ENCODE measurements at regions not wholly inside any gene's neighbourhood (a gene's known extent, or its start where the extent isn't known, plus 50 kb on each side); places are given as distances from the start of the nearest gene placed in this dataset.

GRCh38 chr1:188402986-188403385, 1574.2 kb downstream of the PLA2G4A start:
- TF ChIP-seq CTCF (IDR thresholded peaks at IDR 0.05; ENCODE audit: poor library complexity, severe bottlenecking) (no peak), EP300 (conservative IDR thresholded peaks at IDR 0.05; ENCODE audit: poor library complexity, severe bottlenecking) (no peak), TAF1 (IDR thresholded peaks at IDR 0.05; ENCODE audit: low read depth) (no peak), EZH2 (IDR thresholded peaks at IDR 0.05; ENCODE audit: borderline replicate concordance, insufficient read depth, low read length, poor library complexity, severe bottlenecking) (no peak), POLR2AphosphoS5 (IDR thresholded peaks at IDR 0.05) (no peak)
